ENCODE measurements at regions not wholly inside any gene's neighbourhood (a gene's known extent, or its start where the extent isn't known, plus 50 kb on each side); places are given as distances from the start of the nearest gene placed in this dataset.

- TF ChIP-seq POLR2A (IDR thresholded peaks at IDR 0.05) (no peak), CTCF (IDR thresholded peaks at IDR 0.05) (no peak)
Observed at GRCh38 chr18:44626807-44627206, 53.9 kb upstream of the SETBP1 start.

Data from Peyer's patch (tissue), 4 donors.